Endodermal cell (in vitro differentiated cells): ENCODE measurements at regions not wholly inside any gene's neighbourhood (a gene's known extent, or its start where the extent isn't known, plus 50 kb on each side); places are given as distances from the start of the nearest gene placed in this dataset.
"Not testable (repeated sequence)": the region's sequence is repeated elsewhere in the genome, so short reads cannot be mapped to it uniquely, and the experiment has no call there.

Experiments
- DNase-seq: peaks from one replicate; pipeline ENCODE4 v3.0.0-alpha.2; 2017
- H3K27ac ChIP-seq: 2 replicates; pipeline ENCODE4 v1.5.1; 2013; ENCODE audit warnings: mild to moderate bottlenecking, low read depth, low read length, moderate library complexity
- H3K27me3 ChIP-seq: 2 replicates; pipeline ENCODE4 v1.6.1; 2013; ENCODE audit warnings: mild to moderate bottlenecking, low read length, moderate library complexity; ENCODE audit not compliant: insufficient read depth, control insufficient read depth, poor library complexity, severe bottlenecking
- H3K36me3 ChIP-seq: 2 replicates; pipeline ENCODE4 v1.7.0; 2013; ENCODE audit warnings: mild to moderate bottlenecking, low read length, moderate library complexity; ENCODE audit not compliant: control insufficient read depth, insufficient read depth
- H3K4me1 ChIP-seq: one replicate; pipeline ENCODE4 v1.7.0; 2013; ENCODE audit warnings: low read length; ENCODE audit not compliant: control insufficient read depth, insufficient read depth
- H3K4me3 ChIP-seq: 2 replicates; pipeline ENCODE4 v1.5.1; 2013; ENCODE audit warnings: mild to moderate bottlenecking, low read length, moderate library complexity
- H3K9ac ChIP-seq: 2 replicates; pipeline ENCODE4 v1.6.1; 2013; ENCODE audit warnings: mild to moderate bottlenecking, low read length, moderate library complexity; ENCODE audit not compliant: poor library complexity, severe bottlenecking; ENCODE audit errors: extremely low read depth
- H3K9me3 ChIP-seq: 2 replicates; pipeline ENCODE4 v1.6.1; 2013; ENCODE audit warnings: mild to moderate bottlenecking, low read length, moderate library complexity; ENCODE audit not compliant: control insufficient read depth
- H3K27ac Mint-ChIP-seq: 2 replicates; pipeline ENCODE4 v1.8.0; 2020; ENCODE audit warnings: mixed read lengths
- H3K27me3 Mint-ChIP-seq: 2 replicates; pipeline ENCODE4 v1.8.0; 2021; ENCODE audit warnings: mild to moderate bottlenecking, mixed read lengths; ENCODE audit not compliant: insufficient read depth
- H3K36me3 Mint-ChIP-seq: 2 replicates; pipeline ENCODE4 v1.8.0; 2020; ENCODE audit warnings: low read depth, mixed read lengths
- H3K4me1 Mint-ChIP-seq: 2 replicates; pipeline ENCODE4 v1.8.0; 2020; ENCODE audit warnings: mixed read lengths
- H3K4me3 Mint-ChIP-seq: 2 replicates; pipeline ENCODE4 v1.8.0; 2020; ENCODE audit warnings: mild to moderate bottlenecking, moderate library complexity, mixed read lengths
- H3K9me3 Mint-ChIP-seq: 2 replicates; pipeline ENCODE4 v1.8.0; 2020; ENCODE audit warnings: mild to moderate bottlenecking, mixed read lengths
- WGBS, 2 experiments: methylation state at CpG; one replicate each; pipeline versions ENCODE4 v1.1.5 to v1.1.7; 2013; ENCODE audit warnings: missing lambda C conversion rate in 2 of 2, mixed read lengths in 1 of 2; ENCODE audit not compliant: insufficient coverage in 1 of 2, insufficient read length in 1 of 2; 5-methylcytosine and 5-hydroxymethylcytosine counted together
- TF ChIP-seq, protein P1 (sequence below): fragments of 200-600 bp; sonication (generic); conservative IDR thresholded peaks from 2 replicates; pipeline ENCODE4 v1.5.0; 2021; ENCODE audit warnings: antibody characterized with exemption, mild to moderate bottlenecking

DNA sequence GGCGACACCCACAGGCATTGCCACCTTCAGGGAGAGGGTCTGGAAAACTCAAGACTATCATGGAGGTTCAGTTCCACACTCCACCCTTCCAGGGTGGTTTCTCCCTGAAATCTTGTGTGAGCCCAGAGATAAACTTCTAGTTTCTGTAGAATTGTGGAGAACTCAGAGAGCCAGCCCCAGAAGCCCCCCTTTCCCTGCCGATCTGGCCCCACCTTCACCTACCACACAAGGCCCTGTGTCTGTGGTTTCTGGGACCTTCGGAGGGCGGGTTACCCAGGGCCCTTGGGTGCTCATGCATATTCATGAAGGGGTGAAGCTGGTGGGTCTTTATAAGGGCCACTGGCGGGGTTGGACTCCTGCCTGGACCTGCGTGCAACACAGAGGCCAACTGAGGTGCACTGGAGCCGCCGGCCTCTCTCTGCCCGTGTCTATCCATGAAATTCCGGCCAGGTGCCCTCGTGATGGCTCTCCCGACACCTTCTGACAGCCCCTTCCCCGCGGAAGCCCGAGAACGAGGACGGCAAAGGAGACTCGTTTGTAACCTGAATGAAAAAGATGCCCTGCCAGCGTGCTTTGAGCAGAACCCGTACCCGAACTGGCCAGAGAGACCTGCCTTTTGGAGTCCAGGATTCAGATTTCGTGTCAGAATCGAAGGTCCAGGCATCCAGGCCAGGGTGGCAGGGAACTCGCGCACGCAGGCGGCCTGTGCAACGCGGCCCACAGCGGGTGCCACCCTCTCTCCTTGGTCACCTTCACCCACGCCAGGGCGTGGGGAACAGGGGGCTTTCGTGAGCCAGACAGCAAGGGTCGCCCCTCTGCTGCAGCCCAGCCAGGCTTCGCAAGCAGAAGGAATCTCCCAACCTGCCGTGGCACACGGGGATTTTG is 1933.6 kb upstream of the DEFB115 start:
- 80 to 90% methylated on average over 25 to 37 of the region's 37 CpGs for WGBS, 2 experiments
- not testable (repeated sequence) for H3K4me1 ChIP-seq, H3K27me3 ChIP-seq, H3K36me3 ChIP-seq, DNase-seq, H3K27me3 Mint-ChIP-seq, H3K36me3 Mint-ChIP-seq, H3K4me1 Mint-ChIP-seq, H3K27ac ChIP-seq, H3K4me3 ChIP-seq, H3K9ac ChIP-seq, H3K4me3 Mint-ChIP-seq, H3K27ac Mint-ChIP-seq
- peaks cover 88% of the 10 kb centered on the region for H3K9me3 Mint-ChIP-seq
- peaks cover 55% of the 10 kb centered on the region for H3K9me3 ChIP-seq

- H3K36me3 ChIP-seq, H3K27me3 Mint-ChIP-seq, H3K27ac ChIP-seq, DNase-seq, H3K4me3 Mint-ChIP-seq, H3K4me3 ChIP-seq, H3K4me1 Mint-ChIP-seq, H3K27ac Mint-ChIP-seq, H3K27me3 ChIP-seq, H3K9ac ChIP-seq, H3K4me1 ChIP-seq, H3K36me3 Mint-ChIP-seq: not testable (repeated sequence)
- 80 to 86% methylated on average over 23 to 34 of the region's 34 CpGs for WGBS, 2 experiments
- H3K9me3 ChIP-seq: peaks cover 58% of the 10 kb centered on the region
- peaks cover 88% of the 10 kb centered on the region for H3K9me3 Mint-ChIP-seq
These were observed 1932.8 kb upstream of the DEFB115 start for GRCh38 chr20:29324516-29325303.

DNA sequence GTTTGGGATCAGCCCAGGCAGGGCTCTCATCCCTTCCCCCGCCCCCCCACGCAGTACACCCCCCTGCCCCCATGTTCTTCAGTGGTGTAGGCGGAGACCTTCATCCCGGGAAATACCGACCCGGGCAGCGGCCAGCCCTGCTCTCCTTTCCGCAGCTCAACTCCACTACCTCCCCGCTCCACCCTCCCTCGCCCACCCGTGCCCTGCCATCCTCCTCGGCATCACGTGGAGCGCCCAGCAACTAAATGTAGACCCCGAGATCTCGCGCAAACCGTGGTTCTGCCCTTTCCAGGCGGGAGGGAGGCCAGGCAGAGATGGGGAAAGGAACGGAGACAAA is 1932.2 kb upstream of the DEFB115 start:
- Mint-ChIP-seq H3K4me3 (no peak overlapping the region), H3K4me1 (no peaks in the 10 kb centered on the region), H3K36me3 (peaks cover 7% of the 10 kb centered on the region), H3K27me3 (peaks cover 2% of the 10 kb centered on the region), H3K9me3 (peaks cover 88% of the 10 kb centered on the region), H3K27ac (no peak overlapping the region)
- DNase-seq: no peak
- Histone ChIP-seq H3K27me3 (no peaks in the 10 kb centered on the region), H3K4me3 (no peak overlapping the region), H3K27ac (no peak overlapping the region), H3K4me1 (no peaks in the 10 kb centered on the region), H3K9ac (no peak overlapping the region), H3K36me3 (no peaks in the 10 kb centered on the region), H3K9me3 (peaks cover 61% of the 10 kb centered on the region)
- WGBS, 2 experiments: 75 to 95% methylated on average over 7 to 20 of the region's 20 CpGs
- TF ChIP-seq, protein P1, sequence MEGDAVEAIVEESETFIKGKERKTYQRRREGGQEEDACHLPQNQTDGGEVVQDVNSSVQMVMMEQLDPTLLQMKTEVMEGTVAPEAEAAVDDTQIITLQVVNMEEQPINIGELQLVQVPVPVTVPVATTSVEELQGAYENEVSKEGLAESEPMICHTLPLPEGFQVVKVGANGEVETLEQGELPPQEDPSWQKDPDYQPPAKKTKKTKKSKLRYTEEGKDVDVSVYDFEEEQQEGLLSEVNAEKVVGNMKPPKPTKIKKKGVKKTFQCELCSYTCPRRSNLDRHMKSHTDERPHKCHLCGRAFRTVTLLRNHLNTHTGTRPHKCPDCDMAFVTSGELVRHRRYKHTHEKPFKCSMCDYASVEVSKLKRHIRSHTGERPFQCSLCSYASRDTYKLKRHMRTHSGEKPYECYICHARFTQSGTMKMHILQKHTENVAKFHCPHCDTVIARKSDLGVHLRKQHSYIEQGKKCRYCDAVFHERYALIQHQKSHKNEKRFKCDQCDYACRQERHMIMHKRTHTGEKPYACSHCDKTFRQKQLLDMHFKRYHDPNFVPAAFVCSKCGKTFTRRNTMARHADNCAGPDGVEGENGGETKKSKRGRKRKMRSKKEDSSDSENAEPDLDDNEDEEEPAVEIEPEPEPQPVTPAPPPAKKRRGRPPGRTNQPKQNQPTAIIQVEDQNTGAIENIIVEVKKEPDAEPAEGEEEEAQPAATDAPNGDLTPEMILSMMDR: no peak

DNA sequence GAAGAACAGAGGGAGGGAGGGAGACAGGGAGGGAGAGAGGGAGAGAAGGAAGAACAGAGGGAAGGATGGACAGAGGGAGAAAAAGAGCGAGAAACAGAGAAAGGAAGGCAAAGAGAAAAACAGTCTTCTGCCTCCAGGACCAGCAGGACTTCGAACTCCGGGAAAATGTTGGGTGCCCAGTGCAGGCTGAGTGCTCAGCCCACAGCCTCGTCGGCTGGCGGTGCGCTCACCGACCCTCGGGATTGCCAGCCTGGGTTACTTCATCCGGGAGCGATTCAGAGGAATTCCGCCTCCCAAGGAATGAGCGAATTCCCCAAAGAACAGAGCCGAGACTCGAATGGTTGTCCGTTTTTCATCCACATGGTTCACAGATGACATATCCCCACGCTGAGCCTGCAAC is 1931.7 kb upstream of the DEFB115 start:
- WGBS, 2 experiments: 86 to 88% methylated on average over 2 to 9 of the region's 17 CpGs
- not testable (repeated sequence) for H3K4me3 ChIP-seq, H3K27ac ChIP-seq, H3K4me3 Mint-ChIP-seq, H3K9ac ChIP-seq, DNase-seq, H3K4me1 ChIP-seq, H3K27ac Mint-ChIP-seq, H3K36me3 ChIP-seq, H3K36me3 Mint-ChIP-seq, H3K4me1 Mint-ChIP-seq, H3K27me3 ChIP-seq, H3K27me3 Mint-ChIP-seq
- peaks cover 61% of the 10 kb centered on the region for H3K9me3 ChIP-seq
- H3K9me3 Mint-ChIP-seq: peaks cover 88% of the 10 kb centered on the region
